ENCODE measurements at regions not wholly inside any gene's neighbourhood (a gene's known extent, or its start where the extent isn't known, plus 50 kb on each side); places are given as distances from the start of the nearest gene placed in this dataset.

- Histone ChIP-seq H2AFZ (ENCODE audit: low read depth, low read length) (no peak overlapping the region), H4K91ac (ENCODE audit: low read length) (no peak overlapping the region), H3K23ac (ENCODE audit: low read length in 2 of 2) (no peak overlapping the region), H2BK5ac (ENCODE audit: low read depth, low read length, poor library complexity, severe bottlenecking) (no peak overlapping the region), H3K4ac (ENCODE audit: low read depth in 1 of 2, low read length in 2 of 2) (no peak overlapping the region), H3K4me3 (ENCODE audit: insufficient read depth in 1 of 2, low read depth in 1 of 2, low read length in 2 of 2) (no peak overlapping the region), H3K27ac (ENCODE audit: low read length, poor library complexity, severe bottlenecking) (no peak overlapping the region), H2BK120ac (ENCODE audit: low read depth, low read length) (no peak overlapping the region), H3K36me3 (ENCODE audit: control insufficient read depth in 1 of 2, insufficient read depth in 2 of 2, low read depth in 1 of 2, low read length in 2 of 2) (no peaks in the 10 kb centered on the region), H3K14ac (ENCODE audit: low read length in 2 of 2) (no peak overlapping the region), H3K9ac (ENCODE audit: low read length) (no peak overlapping the region), H3K4me2 (ENCODE audit: low read length, poor library complexity, severe bottlenecking) (no peak overlapping the region), H2BK15ac (ENCODE audit: low read depth, poor library complexity, severe bottlenecking) (no peak overlapping the region), H2AK5ac (ENCODE audit: low read length, severe bottlenecking) (no peak overlapping the region), H3K9me3 (ENCODE audit: control insufficient read depth, low read length) (no peaks in the 10 kb centered on the region), H3K27me3 (ENCODE audit: control insufficient read depth in 1 of 2, insufficient read depth in 1 of 2, low read length in 2 of 2) (no peaks in the 10 kb centered on the region), H3K79me1 (replicated peaks; ENCODE audit: low read length, poor library complexity, severe bottlenecking) (no peaks in the 10 kb centered on the region), H3K18ac (ENCODE audit: low read depth in 1 of 2, low read length in 2 of 2) (no peak overlapping the region), H2BK12ac (ENCODE audit: low read length in 2 of 2) (no peak overlapping the region), H3K4me1 (ENCODE audit: control insufficient read depth, insufficient read depth, low read depth, low read length) (no peaks in the 10 kb centered on the region), H4K8ac (ENCODE audit: low read length) (no peak overlapping the region)
- no peak for DNase-seq
- 75% methylated on average over 1 of the region's 1 CpG for WGBS
Measured at GRCh38 chr5:53733853-53734252, 173.4 kb downstream of the NDUFS4 start.

DNA sequence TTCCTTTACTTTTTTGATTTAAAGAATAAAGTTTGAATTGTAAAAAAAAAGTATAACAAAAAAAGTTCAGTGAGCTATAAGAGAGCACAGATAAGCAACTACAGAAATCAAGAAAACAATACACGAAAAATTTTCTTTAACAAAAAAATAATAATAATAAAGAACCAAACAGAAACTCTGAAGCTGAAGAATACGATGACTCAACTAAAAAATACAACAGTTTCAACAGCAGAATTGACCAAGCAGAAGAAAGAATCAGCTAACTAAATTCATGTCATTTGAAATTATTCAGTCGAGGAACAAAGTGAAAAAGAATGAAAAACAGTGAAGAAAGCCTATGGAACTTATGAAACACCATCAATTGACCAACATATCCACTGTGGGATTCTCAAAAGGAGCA, 177.7 kb downstream of the NDUFS4 start:
- no peaks in the 10 kb centered on the region for H3K36me3 ChIP-seq (ENCODE audit: control insufficient read depth in 1 of 2, insufficient read depth in 2 of 2, low read depth in 1 of 2, low read length in 2 of 2)
- H3K4me1 ChIP-seq (ENCODE audit: control insufficient read depth, insufficient read depth, low read depth, low read length) = no peaks in the 10 kb centered on the region
- H3K27me3 ChIP-seq (ENCODE audit: control insufficient read depth in 1 of 2, insufficient read depth in 1 of 2, low read length in 2 of 2) = no peaks in the 10 kb centered on the region
- no peak overlapping the region for H2BK15ac ChIP-seq (ENCODE audit: low read depth, poor library complexity, severe bottlenecking)
- no peak overlapping the region for H4K8ac ChIP-seq (ENCODE audit: low read length)
- no peak overlapping the region for H3K9ac ChIP-seq (ENCODE audit: low read length)
- H2AFZ ChIP-seq (ENCODE audit: low read depth, low read length) = no peak overlapping the region
- no peak overlapping the region for H3K14ac ChIP-seq (ENCODE audit: low read length in 2 of 2)
- H2BK12ac ChIP-seq (ENCODE audit: low read length in 2 of 2) = no peak overlapping the region
- no peak overlapping the region for H3K4me3 ChIP-seq (ENCODE audit: insufficient read depth in 1 of 2, low read depth in 1 of 2, low read length in 2 of 2)
- no peaks in the 10 kb centered on the region for H3K9me3 ChIP-seq (ENCODE audit: control insufficient read depth, low read length)
- H4K91ac ChIP-seq (ENCODE audit: low read length) = no peak overlapping the region
- no peak overlapping the region for H3K4ac ChIP-seq (ENCODE audit: low read depth in 1 of 2, low read length in 2 of 2)
- H3K27ac ChIP-seq (ENCODE audit: low read length, poor library complexity, severe bottlenecking) = no peak overlapping the region
- H3K4me2 ChIP-seq (ENCODE audit: low read length, poor library complexity, severe bottlenecking) = no peak overlapping the region
- no peak overlapping the region for H2AK5ac ChIP-seq (ENCODE audit: low read length, severe bottlenecking)
- no peak overlapping the region for H3K23ac ChIP-seq (ENCODE audit: low read length in 2 of 2)
- no peaks in the 10 kb centered on the region for H3K79me1 ChIP-seq (replicated peaks; ENCODE audit: low read length, poor library complexity, severe bottlenecking)
- DNase-seq = no peak
- 88% methylated on average over 2 of the region's 3 CpGs for WGBS
- no peak overlapping the region for H3K18ac ChIP-seq (ENCODE audit: low read depth in 1 of 2, low read length in 2 of 2)
- H2BK120ac ChIP-seq (ENCODE audit: low read depth, low read length) = no peak overlapping the region
- H2BK5ac ChIP-seq (ENCODE audit: low read depth, low read length, poor library complexity, severe bottlenecking) = no peak overlapping the region

DNA sequence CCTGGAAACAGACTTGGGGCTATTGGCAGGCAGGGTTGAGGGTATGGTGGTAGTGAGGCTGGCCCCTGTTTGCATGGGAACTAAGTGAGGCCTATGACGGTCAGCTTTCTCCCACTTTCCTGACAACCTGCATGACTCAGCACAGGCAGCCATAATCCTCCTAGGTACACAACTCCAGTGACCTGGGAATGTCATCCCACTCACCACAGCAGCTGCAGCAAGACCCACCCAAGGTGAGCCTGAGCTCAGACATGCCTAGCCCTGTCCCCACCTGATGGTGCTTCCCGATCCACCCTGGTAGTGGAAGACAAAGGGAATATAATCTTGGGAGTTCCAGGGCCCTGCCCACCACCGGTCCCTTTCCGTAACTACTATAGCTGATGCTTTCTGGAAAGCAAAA, 178.7 kb downstream of the NDUFS4 start:
- Histone ChIP-seq H3K27ac (ENCODE audit: low read length, poor library complexity, severe bottlenecking) (no peak overlapping the region), H4K8ac (ENCODE audit: low read length) (no peak overlapping the region), H3K4ac (ENCODE audit: low read depth in 1 of 2, low read length in 2 of 2) (no peak overlapping the region), H3K14ac (ENCODE audit: low read length in 2 of 2) (no peak overlapping the region), H3K79me1 (replicated peaks; ENCODE audit: low read length, poor library complexity, severe bottlenecking) (no peaks in the 10 kb centered on the region), H3K27me3 (ENCODE audit: control insufficient read depth in 1 of 2, insufficient read depth in 1 of 2, low read length in 2 of 2) (no peaks in the 10 kb centered on the region), H3K4me2 (ENCODE audit: low read length, poor library complexity, severe bottlenecking) (no peak overlapping the region), H3K9ac (ENCODE audit: low read length) (no peak overlapping the region), H2BK12ac (ENCODE audit: low read length in 2 of 2) (no peak overlapping the region), H2BK5ac (ENCODE audit: low read depth, low read length, poor library complexity, severe bottlenecking) (no peak overlapping the region), H2BK15ac (ENCODE audit: low read depth, poor library complexity, severe bottlenecking) (no peak overlapping the region), H3K4me3 (ENCODE audit: insufficient read depth in 1 of 2, low read depth in 1 of 2, low read length in 2 of 2) (no peak overlapping the region), H2BK120ac (ENCODE audit: low read depth, low read length) (no peak overlapping the region), H2AFZ (ENCODE audit: low read depth, low read length) (no peak overlapping the region), H2AK5ac (ENCODE audit: low read length, severe bottlenecking) (no peak overlapping the region), H3K23ac (ENCODE audit: low read length in 2 of 2) (no peak overlapping the region), H3K9me3 (ENCODE audit: control insufficient read depth, low read length) (no peaks in the 10 kb centered on the region), H3K18ac (ENCODE audit: low read depth in 1 of 2, low read length in 2 of 2) (no peak overlapping the region), H3K4me1 (ENCODE audit: control insufficient read depth, insufficient read depth, low read depth, low read length) (no peaks in the 10 kb centered on the region), H3K36me3 (ENCODE audit: control insufficient read depth in 1 of 2, insufficient read depth in 2 of 2, low read depth in 1 of 2, low read length in 2 of 2) (no peaks in the 10 kb centered on the region), H4K91ac (ENCODE audit: low read length) (no peak overlapping the region)
- DNase-seq = no peak
- WGBS = 92% methylated on average over 4 of the region's 4 CpGs

- no peaks in the 10 kb centered on the region for H3K36me3 ChIP-seq (ENCODE audit: control insufficient read depth in 1 of 2, insufficient read depth in 2 of 2, low read depth in 1 of 2, low read length in 2 of 2)
- H3K9me3 ChIP-seq (ENCODE audit: control insufficient read depth, low read length) = peaks cover 16% of the 10 kb centered on the region
- no peak overlapping the region for H3K9ac ChIP-seq (ENCODE audit: low read length)
- DNase-seq = no peak
- no peaks in the 10 kb centered on the region for H3K79me1 ChIP-seq (replicated peaks; ENCODE audit: low read length, poor library complexity, severe bottlenecking)
- H3K27me3 ChIP-seq (ENCODE audit: control insufficient read depth in 1 of 2, insufficient read depth in 1 of 2, low read length in 2 of 2) = no peaks in the 10 kb centered on the region
- H4K8ac ChIP-seq (ENCODE audit: low read length) = no peak overlapping the region
- H3K4me3 ChIP-seq (ENCODE audit: insufficient read depth in 1 of 2, low read depth in 1 of 2, low read length in 2 of 2) = no peak overlapping the region
- H2BK15ac ChIP-seq (ENCODE audit: low read depth, poor library complexity, severe bottlenecking) = no peak overlapping the region
- no peak overlapping the region for H2BK120ac ChIP-seq (ENCODE audit: low read depth, low read length)
- H3K18ac ChIP-seq (ENCODE audit: low read depth in 1 of 2, low read length in 2 of 2) = no peak overlapping the region
- WGBS = 86% methylated on average over 1 of the region's 1 CpG
- no peak overlapping the region for H4K91ac ChIP-seq (ENCODE audit: low read length)
- H2AFZ ChIP-seq (ENCODE audit: low read depth, low read length) = no peak overlapping the region
- no peak overlapping the region for H3K27ac ChIP-seq (ENCODE audit: low read length, poor library complexity, severe bottlenecking)
- H3K14ac ChIP-seq (ENCODE audit: low read length in 2 of 2) = no peak overlapping the region
- H2BK5ac ChIP-seq (ENCODE audit: low read depth, low read length, poor library complexity, severe bottlenecking) = no peak overlapping the region
- H3K4ac ChIP-seq (ENCODE audit: low read depth in 1 of 2, low read length in 2 of 2) = no peak overlapping the region
- H2AK5ac ChIP-seq (ENCODE audit: low read length, severe bottlenecking) = no peak overlapping the region
- no peaks in the 10 kb centered on the region for H3K4me1 ChIP-seq (ENCODE audit: control insufficient read depth, insufficient read depth, low read depth, low read length)
- H3K4me2 ChIP-seq (ENCODE audit: low read length, poor library complexity, severe bottlenecking) = no peak overlapping the region
- no peak overlapping the region for H2BK12ac ChIP-seq (ENCODE audit: low read length in 2 of 2)
- no peak overlapping the region for H3K23ac ChIP-seq (ENCODE audit: low read length in 2 of 2)
Measured at GRCh38 chr5:53749621-53750020, 189.2 kb downstream of the NDUFS4 start.
